PC-9 (cell line): ENCODE measurements at regions not wholly inside any gene's neighbourhood (a gene's known extent, or its start where the extent isn't known, plus 50 kb on each side); places are given as distances from the start of the nearest gene placed in this dataset.

Experiments used
- EZH2 ChIP-seq: fragments of 200-600 bp; sonication (generic); IDR thresholded peaks from 2 replicates; pipeline ENCODE4 v1.8.0; 2017; ENCODE audit warnings: antibody characterized with exemption, low read depth
- TF ChIP-seq, protein P1 (sequence below): fragments of 200-600 bp; sonication (generic); conservative IDR thresholded peaks from 2 replicates; pipeline ENCODE4 v1.6.1; 2017; ENCODE audit warnings: mixed run types, antibody characterized with exemption, mild to moderate bottlenecking, moderate library complexity

DNA sequence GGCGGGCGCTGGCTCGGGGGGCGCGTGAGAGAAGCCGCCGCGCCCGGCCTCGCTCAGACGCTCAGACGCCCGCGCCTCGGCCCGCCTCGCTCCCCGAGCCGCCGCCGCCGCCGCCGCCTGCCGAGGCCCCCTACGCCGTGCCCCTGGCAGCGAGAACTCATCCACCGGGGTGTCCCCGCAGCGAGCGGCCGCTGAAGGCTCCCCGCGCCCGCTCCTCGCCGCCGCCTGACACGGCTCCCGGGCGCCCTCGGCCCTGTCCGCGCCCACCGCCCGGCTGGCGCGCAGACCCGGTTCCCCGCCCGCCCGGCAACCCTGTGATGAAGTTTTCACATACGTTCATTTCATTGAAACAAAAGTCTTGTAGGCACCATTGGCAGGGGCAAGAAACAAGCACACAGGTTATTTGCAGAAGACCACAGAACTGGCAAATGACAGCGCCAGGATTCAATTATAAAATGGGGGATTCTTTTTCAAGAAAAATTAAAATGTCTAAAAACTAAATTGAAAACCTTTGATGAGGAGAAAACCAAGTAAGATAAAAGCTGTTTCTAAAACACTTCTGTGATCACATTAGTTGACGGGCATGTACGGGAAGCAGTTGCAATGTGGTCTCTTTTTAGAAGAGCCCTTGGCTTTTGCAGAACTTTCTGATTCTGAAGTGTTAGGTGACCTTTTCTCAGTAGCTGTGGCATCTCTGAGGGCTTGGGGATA, 50.5 kb upstream of the TUBA3D start:
- TF ChIP-seq, protein P1, sequence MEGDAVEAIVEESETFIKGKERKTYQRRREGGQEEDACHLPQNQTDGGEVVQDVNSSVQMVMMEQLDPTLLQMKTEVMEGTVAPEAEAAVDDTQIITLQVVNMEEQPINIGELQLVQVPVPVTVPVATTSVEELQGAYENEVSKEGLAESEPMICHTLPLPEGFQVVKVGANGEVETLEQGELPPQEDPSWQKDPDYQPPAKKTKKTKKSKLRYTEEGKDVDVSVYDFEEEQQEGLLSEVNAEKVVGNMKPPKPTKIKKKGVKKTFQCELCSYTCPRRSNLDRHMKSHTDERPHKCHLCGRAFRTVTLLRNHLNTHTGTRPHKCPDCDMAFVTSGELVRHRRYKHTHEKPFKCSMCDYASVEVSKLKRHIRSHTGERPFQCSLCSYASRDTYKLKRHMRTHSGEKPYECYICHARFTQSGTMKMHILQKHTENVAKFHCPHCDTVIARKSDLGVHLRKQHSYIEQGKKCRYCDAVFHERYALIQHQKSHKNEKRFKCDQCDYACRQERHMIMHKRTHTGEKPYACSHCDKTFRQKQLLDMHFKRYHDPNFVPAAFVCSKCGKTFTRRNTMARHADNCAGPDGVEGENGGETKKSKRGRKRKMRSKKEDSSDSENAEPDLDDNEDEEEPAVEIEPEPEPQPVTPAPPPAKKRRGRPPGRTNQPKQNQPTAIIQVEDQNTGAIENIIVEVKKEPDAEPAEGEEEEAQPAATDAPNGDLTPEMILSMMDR, result no peak
- TF ChIP-seq EZH2, result no peak
